Prostate gland (tissue), 2 donors: ENCODE measurements at regions not wholly inside any gene's neighbourhood (a gene's known extent, or its start where the extent isn't known, plus 50 kb on each side); places are given as distances from the start of the nearest gene placed in this dataset.

Experiments
- DNase-seq: peaks from one replicate; pipeline ENCODE4 v3.0.0-alpha.2; 2019; ENCODE audit warnings: low spot score
- H3K27ac ChIP-seq, 2 donors: fragments of 200-600 bp; sonication (generic); 2 replicates each; pipeline ENCODE4 v1.5.1; 2017 to 2019
- H3K27me3 ChIP-seq: fragments of 200-600 bp; sonication (generic); replicated peaks from 2 replicates; pipeline ENCODE4 v1.5.1; 2019; ENCODE audit not compliant: insufficient read depth
- H3K36me3 ChIP-seq, 2 donors: fragments of 200-600 bp; sonication (generic); 1 replicate in 1 of 2; 2 replicates in 1 of 2; pipeline versions ENCODE4 v1.5.1 to v1.8.1; 2017 to 2019
- H3K4me1 ChIP-seq: fragments of 200-600 bp; sonication (generic); replicated peaks from 2 replicates; pipeline ENCODE4 v1.5.1; 2019
- H3K4me3 ChIP-seq, 2 donors: fragments of 200-600 bp; sonication (generic); 2 replicates each; pipeline ENCODE4 v1.5.1; 2017 to 2019
- H3K9me3 ChIP-seq: fragments of 200-600 bp; sonication (generic); 2 replicates; pipeline ENCODE4 v1.5.1; 2017
- POLR2A ChIP-seq: fragments of 450-650 bp; IDR thresholded peaks from one replicate; pipeline ENCODE4 v1.6.1; 2016; ENCODE audit warnings: antibody characterized with exemption, mild to moderate bottlenecking
- POLR2AphosphoS5 ChIP-seq: sonication (generic); formaldehyde crosslinking; IDR thresholded peaks from one replicate; pipeline ENCODE4 v1.6.1; 2017; ENCODE audit warnings: antibody characterized with exemption
- WGBS: methylation state at CpG from one replicate; pipeline ENCODE4 v1.1.5; 2018; 5-methylcytosine and 5-hydroxymethylcytosine counted together
- intact Hi-C: fragments of 100-400 bp; cut with DNase I; formaldehyde crosslinking; loops from one replicate; pipeline ENCODE4 v1.14.2; 2022
- TF ChIP-seq, protein P1 (sequence below), 4 experiments: fragments of 200-600 bp in 2 of 4; fragments of 450-650 bp in 2 of 4; sonication (generic) in 2 of 4; IDR thresholded peaks; 1 replicate in 3 of 4; 2 replicates in 1 of 4; pipeline ENCODE4 v1.5.1; 2016 to 2019; ENCODE audit warnings: antibody characterized with exemption in 4 of 4, mild to moderate bottlenecking in 2 of 4, moderate library complexity in 2 of 4

DNA sequence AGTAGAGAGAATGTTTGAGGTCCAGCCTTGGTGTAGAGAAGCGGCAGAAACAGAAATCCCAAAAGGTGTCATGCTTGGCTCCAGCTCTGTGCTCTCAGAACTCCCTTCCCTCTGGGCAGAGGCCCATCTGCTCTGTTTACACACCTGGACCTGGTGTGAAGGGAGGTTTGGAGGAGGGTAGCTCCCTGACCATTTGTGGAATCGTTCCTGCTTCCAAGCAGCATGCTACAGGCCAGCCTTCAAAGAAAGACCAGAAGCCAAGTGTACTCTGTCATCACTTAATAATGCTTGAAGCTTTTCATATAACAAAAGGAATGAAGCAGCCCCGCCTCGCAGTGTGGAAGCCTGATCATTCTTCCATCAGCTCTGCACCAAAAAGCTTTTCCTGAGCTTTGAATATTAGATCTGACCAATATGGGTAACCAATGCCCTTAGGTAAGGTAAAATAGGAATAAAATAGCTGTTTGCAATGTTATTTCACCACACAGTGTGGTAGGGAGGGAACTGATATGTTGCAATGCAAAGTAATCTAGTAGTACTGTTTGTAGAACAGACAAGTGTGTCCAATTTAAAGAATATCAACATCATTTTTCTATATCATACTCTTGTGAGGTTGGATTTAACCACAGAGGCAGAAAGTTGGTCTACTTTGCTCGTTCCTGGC lies 63.3 kb downstream of the ZIC5 start:
- intact Hi-C loops: no loop called here
- Histone ChIP-seq H3K36me3 (no peaks in the 10 kb centered on the region), H3K4me3 (no peak overlapping the region), H3K27ac (no peak overlapping the region), H3K27me3 (no peaks in the 10 kb centered on the region), H3K4me1 (no peaks in the 10 kb centered on the region), H3K9me3 (no peaks in the 10 kb centered on the region)
- no peak for DNase-seq
- WGBS: 41% methylated on average over 5 of the region's 5 CpGs
- TF ChIP-seq POLR2A (no peak), POLR2AphosphoS5 (peak; percentile 3)

DNA sequence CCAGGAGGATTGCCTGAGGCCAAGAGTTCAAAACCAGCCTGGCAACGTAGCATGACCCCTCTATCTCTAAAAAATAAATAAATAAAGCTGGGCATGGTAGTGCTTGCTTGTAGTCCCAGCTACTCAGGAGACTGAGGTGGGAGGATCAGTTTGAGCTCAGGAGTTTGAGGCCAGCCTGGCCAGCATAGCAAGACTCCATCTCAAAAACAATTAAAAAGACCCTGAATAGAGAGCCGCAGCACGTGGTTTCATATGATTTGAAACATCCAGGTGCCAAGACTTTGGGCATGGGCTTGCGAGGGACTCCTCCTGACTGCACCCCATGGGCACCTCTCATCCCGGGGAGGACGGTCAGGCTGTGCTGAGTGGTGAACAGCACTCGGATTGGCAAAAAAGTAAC lies 63.9 kb downstream of the ZIC5 start:
- intact Hi-C loops: no loop called here
- Histone ChIP-seq H3K4me3 (no peak overlapping the region), H3K36me3 (no peaks in the 10 kb centered on the region), H3K27ac (no peak overlapping the region), H3K27me3 (no peaks in the 10 kb centered on the region), H3K4me1 (no peaks in the 10 kb centered on the region), H3K9me3 (no peaks in the 10 kb centered on the region)
- 81% methylated on average over 7 of the region's 7 CpGs for WGBS
- TF ChIP-seq POLR2AphosphoS5 (no peak), POLR2A (no peak)
- TF ChIP-seq, protein P1, sequence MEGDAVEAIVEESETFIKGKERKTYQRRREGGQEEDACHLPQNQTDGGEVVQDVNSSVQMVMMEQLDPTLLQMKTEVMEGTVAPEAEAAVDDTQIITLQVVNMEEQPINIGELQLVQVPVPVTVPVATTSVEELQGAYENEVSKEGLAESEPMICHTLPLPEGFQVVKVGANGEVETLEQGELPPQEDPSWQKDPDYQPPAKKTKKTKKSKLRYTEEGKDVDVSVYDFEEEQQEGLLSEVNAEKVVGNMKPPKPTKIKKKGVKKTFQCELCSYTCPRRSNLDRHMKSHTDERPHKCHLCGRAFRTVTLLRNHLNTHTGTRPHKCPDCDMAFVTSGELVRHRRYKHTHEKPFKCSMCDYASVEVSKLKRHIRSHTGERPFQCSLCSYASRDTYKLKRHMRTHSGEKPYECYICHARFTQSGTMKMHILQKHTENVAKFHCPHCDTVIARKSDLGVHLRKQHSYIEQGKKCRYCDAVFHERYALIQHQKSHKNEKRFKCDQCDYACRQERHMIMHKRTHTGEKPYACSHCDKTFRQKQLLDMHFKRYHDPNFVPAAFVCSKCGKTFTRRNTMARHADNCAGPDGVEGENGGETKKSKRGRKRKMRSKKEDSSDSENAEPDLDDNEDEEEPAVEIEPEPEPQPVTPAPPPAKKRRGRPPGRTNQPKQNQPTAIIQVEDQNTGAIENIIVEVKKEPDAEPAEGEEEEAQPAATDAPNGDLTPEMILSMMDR (IDR thresholded peaks at IDR 0.05): no peak
- no peak for DNase-seq

DNA sequence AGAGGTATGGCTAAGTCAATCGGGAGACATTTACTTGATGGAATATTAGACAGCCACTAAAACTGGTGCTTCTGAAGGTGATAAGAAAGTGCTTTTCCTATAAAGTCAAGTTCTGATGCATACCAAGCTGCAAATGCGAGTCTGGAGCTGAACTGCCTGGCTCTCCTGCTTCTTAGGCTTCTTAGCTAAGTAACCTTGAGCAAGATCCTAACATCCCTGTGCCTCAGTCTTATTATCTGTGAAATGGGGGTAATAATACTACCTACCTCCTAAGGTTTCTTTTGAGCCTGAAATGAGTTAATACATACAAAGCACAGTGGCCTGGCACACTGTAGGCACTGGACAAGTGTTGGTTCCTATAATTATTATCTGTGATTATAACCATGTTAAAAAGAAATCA lies 64.5 kb downstream of the ZIC5 start:
- H3K36me3 ChIP-seq: no peaks in the 10 kb centered on the region
- H3K27me3 ChIP-seq: no peaks in the 10 kb centered on the region
- H3K27ac ChIP-seq: no peak overlapping the region
- WGBS: 89% methylated on average over 2 of the region's 2 CpGs
- no peak for DNase-seq
- H3K9me3 ChIP-seq: no peaks in the 10 kb centered on the region
- no peaks in the 10 kb centered on the region for H3K4me1 ChIP-seq
- TF ChIP-seq POLR2A: no peak
- TF ChIP-seq POLR2AphosphoS5: no peak
- TF ChIP-seq, protein P1 (IDR thresholded peaks at IDR 0.05): no peak
- intact Hi-C loops: no loop called here
- H3K4me3 ChIP-seq: no peak overlapping the region

DNA sequence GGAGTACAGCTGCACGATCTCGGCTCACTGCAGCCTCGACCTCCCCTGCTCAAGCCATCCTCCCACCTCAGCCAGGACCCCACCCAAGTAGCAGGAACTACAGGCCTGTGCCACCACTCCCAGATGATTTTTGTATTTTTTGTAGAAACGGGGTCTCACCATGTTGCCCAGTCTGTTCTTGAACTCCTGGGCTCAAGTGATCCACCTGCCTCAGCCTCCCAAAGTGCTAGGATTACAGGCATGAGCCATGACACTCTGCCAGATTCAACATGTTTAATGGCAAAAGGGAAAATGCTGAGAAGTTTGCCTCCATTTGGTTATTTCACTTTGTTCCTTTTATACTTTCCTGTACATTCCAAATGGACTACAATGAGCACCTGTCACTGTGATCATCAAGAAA lies 65.8 kb downstream of the ZIC5 start:
- Histone ChIP-seq H3K4me3 (no peak overlapping the region), H3K27ac (no peak overlapping the region), H3K27me3 (no peaks in the 10 kb centered on the region), H3K36me3 (no peaks in the 10 kb centered on the region), H3K9me3 (no peaks in the 10 kb centered on the region), H3K4me1 (no peaks in the 10 kb centered on the region)
- 81% methylated on average over 4 of the region's 4 CpGs for WGBS
- no peak for DNase-seq
- TF ChIP-seq, protein P1 (IDR thresholded peaks at IDR 0.05): no peak
- TF ChIP-seq POLR2AphosphoS5 (no peak), POLR2A (no peak)
- intact Hi-C loops: no loop called here

DNA sequence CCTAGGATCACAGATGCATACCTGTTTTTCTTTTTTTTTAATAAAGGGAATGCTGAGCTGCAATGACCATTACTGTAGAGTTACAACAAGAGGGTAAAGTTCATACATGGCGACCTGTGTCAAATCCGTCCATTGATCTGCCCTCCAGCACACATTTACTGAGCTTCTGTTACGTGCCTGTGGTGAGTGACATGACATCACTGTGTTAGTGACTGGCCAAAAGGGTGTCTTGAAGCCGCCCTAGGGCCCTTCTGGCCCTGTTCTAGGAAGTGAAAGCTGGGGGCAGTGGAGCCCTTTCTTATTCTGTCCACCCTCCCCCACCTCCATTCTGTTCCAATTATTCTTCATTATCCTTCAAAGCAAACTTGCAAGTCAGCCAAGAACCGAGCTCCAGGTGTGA lies 66.3 kb downstream of the ZIC5 start:
- WGBS: 80% methylated on average over 5 of the region's 5 CpGs
- intact Hi-C loops: no loop called here
- Histone ChIP-seq H3K27ac (no peak overlapping the region), H3K9me3 (no peaks in the 10 kb centered on the region), H3K4me3 (no peak overlapping the region), H3K27me3 (no peaks in the 10 kb centered on the region), H3K4me1 (no peaks in the 10 kb centered on the region), H3K36me3 (no peaks in the 10 kb centered on the region)
- no peak for DNase-seq
- TF ChIP-seq POLR2A (no peak), POLR2AphosphoS5 (no peak)
- TF ChIP-seq, protein P1 (IDR thresholded peaks at IDR 0.05): no peak
